HFFc6 (cell line): ENCODE measurements at regions not wholly inside any gene's neighbourhood (a gene's known extent, or its start where the extent isn't known, plus 50 kb on each side); places are given as distances from the start of the nearest gene placed in this dataset.
"Not testable (repeated sequence)": the region's sequence is repeated elsewhere in the genome, so short reads cannot be mapped to it uniquely, and the experiment has no call there.

Source experiments
- DNase-seq: peaks from one replicate; pipeline ENCODE4 v3.0.0-alpha.2; 2018
- H3K27ac Mint-ChIP-seq: 2 replicates; pipeline ENCODE4 v1.8.0; 2020; ENCODE audit warnings: mild to moderate bottlenecking, mixed read lengths
- H3K27me3 Mint-ChIP-seq: 2 replicates; pipeline ENCODE4 v1.8.0; 2021; ENCODE audit warnings: mild to moderate bottlenecking, moderate library complexity, mixed read lengths; ENCODE audit not compliant: insufficient read depth
- H3K36me3 Mint-ChIP-seq: 2 replicates; pipeline ENCODE4 v1.8.0; 2021; ENCODE audit warnings: low read depth, mixed read lengths
- H3K4me1 Mint-ChIP-seq: 2 replicates; pipeline ENCODE4 v1.8.0; 2020; ENCODE audit warnings: low read depth, mixed read lengths
- H3K4me3 Mint-ChIP-seq: 2 replicates; pipeline ENCODE4 v1.8.0; 2020; ENCODE audit warnings: mild to moderate bottlenecking, moderate library complexity, mixed read lengths
- H3K9me3 Mint-ChIP-seq: 2 replicates; pipeline ENCODE4 v1.8.0; 2020; ENCODE audit warnings: mild to moderate bottlenecking, mixed read lengths
- CTCF ChIP-seq: fragments of 200-600 bp; sonication (generic); IDR thresholded peaks from 2 replicates; pipeline ENCODE4 v1.5.0; 2021; ENCODE audit warnings: antibody characterized with exemption, mild to moderate bottlenecking

GRCh38 chr1:43108080-43108479, 64.0 kb downstream of the EBNA1BP2 start:
- Mint-ChIP-seq H3K9me3 (peaks cover 42% of the 10 kb centered on the region), H3K27me3 (peaks cover 19% of the 10 kb centered on the region), H3K36me3 (peaks cover 31% of the 10 kb centered on the region; the same call in 1 of the 2 replicates), H3K4me3 (no peak overlapping the region), H3K4me1 (no peaks in the 10 kb centered on the region), H3K27ac (no peak overlapping the region)
- no peak for TF ChIP-seq CTCF
- DNase-seq: no peak

GRCh38 chr1:43107664-43108063, 64.4 kb downstream of the EBNA1BP2 start:
- no peak for DNase-seq

GRCh38 chr1:43104027-43104763, 67.9 kb downstream of the EBNA1BP2 start:
- Mint-ChIP-seq H3K27me3 (peaks cover 9% of the 10 kb centered on the region), H3K4me3 (no peak overlapping the region), H3K4me1 (no peaks in the 10 kb centered on the region), H3K9me3 (peaks cover 31% of the 10 kb centered on the region), H3K27ac (no peak overlapping the region), H3K36me3 (peaks cover 21% of the 10 kb centered on the region; the same call in 1 of the 2 replicates)
- no peak for DNase-seq
- TF ChIP-seq CTCF: no peak

More at GRCh38 chr1:43107664-43108063, 64.4 kb downstream of the EBNA1BP2 start:
- peaks cover 19% of the 10 kb centered on the region for H3K27me3 Mint-ChIP-seq
- no peak for TF ChIP-seq CTCF
- H3K9me3 Mint-ChIP-seq: peaks cover 42% of the 10 kb centered on the region
- no peak overlapping the region for H3K27ac Mint-ChIP-seq
- no peaks in the 10 kb centered on the region for H3K4me1 Mint-ChIP-seq
- no peak overlapping the region for H3K4me3 Mint-ChIP-seq
- peaks cover 31% of the 10 kb centered on the region; the same call in 1 of the 2 replicates for H3K36me3 Mint-ChIP-seq

GRCh38 chr1:43101061-43101460, 71.0 kb downstream of the EBNA1BP2 start:
- H3K4me1 Mint-ChIP-seq: no peaks in the 10 kb centered on the region
- peaks cover 12% of the 10 kb centered on the region for H3K9me3 Mint-ChIP-seq
- no peak overlapping the region for H3K27ac Mint-ChIP-seq
- H3K36me3 Mint-ChIP-seq: 0 out of 2 replicates have a peak, but pooled peaks cover 3% of the 10 kb centered on the region
- no peak overlapping the region for H3K4me3 Mint-ChIP-seq
- H3K27me3 Mint-ChIP-seq: peaks cover 12% of the 10 kb centered on the region
- no peak for DNase-seq
- no peak for TF ChIP-seq CTCF

- Mint-ChIP-seq H3K27ac (no peak overlapping the region), H3K4me3 (no peak overlapping the region), H3K9me3 (peaks cover 4% of the 10 kb centered on the region; the same call in 1 of the 2 replicates), H3K36me3 (no peaks in the 10 kb centered on the region), H3K4me1 (no peaks in the 10 kb centered on the region), H3K27me3 (peaks cover 17% of the 10 kb centered on the region)
- DNase-seq: no peak
- no peak for TF ChIP-seq CTCF
Observed at GRCh38 chr1:43098200-43098599, 73.9 kb downstream of the EBNA1BP2 start.

- H3K27ac Mint-ChIP-seq, H3K36me3 Mint-ChIP-seq, DNase-seq, H3K4me1 Mint-ChIP-seq, H3K9me3 Mint-ChIP-seq, H3K4me3 Mint-ChIP-seq: not testable (repeated sequence)
- H3K27me3 Mint-ChIP-seq: peaks cover 18% of the 10 kb centered on the region
Observed at GRCh38 chr1:43096528-43096927, 75.6 kb downstream of the EBNA1BP2 start.

- DNase-seq, H3K4me1 Mint-ChIP-seq, H3K9me3 Mint-ChIP-seq, H3K4me3 Mint-ChIP-seq, H3K27ac Mint-ChIP-seq, H3K36me3 Mint-ChIP-seq: not testable (repeated sequence)
- H3K27me3 Mint-ChIP-seq: peaks cover 33% of the 10 kb centered on the region
Observed at GRCh38 chr1:43090812-43091211, 81.3 kb downstream of the EBNA1BP2 start.

- not testable (repeated sequence) for H3K27ac Mint-ChIP-seq, H3K36me3 Mint-ChIP-seq, H3K4me3 Mint-ChIP-seq, DNase-seq, H3K9me3 Mint-ChIP-seq, H3K4me1 Mint-ChIP-seq
- H3K27me3 Mint-ChIP-seq: peaks cover 35% of the 10 kb centered on the region
Observed at GRCh38 chr1:43090157-43090556, 81.9 kb downstream of the EBNA1BP2 start.
